ENCODE measurements at regions not wholly inside any gene's neighbourhood (a gene's known extent, or its start where the extent isn't known, plus 50 kb on each side); places are given as distances from the start of the nearest gene placed in this dataset.

DNA sequence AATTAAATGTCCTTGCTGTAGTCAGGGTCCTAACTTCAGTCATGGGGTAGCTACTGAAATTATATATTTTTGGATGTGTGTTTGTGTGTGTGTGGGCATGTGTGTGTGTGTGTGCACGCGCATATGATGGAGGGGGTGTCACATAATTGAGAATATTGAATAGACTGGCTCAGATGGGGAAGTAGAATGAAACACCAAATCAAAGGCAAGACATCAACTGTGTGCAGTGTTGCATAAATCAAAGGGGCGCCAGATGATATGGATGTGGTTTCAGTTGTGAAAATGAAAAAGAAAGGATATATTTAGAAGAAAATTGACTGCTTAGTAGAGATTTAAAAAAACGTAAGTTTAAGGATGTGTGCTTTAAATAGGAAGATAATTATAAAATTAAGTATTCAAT, 144.2 kb upstream of the CEP162 start:
- no peak for DNase-seq
- no peak overlapping the region for H3K4me3 ChIP-seq
- ATAC-seq, result no peak
- intact Hi-C loops (cut with DNase I; ENCODE audit: low total_unique reads) (no loop called here), in situ Hi-C loops (cut with MboI; ENCODE audit: low sequenced_read_pairs in 4 of 4) (no loop called here)
- TF ChIP-seq POLR2A (IDR thresholded peaks at IDR 0.05), result no peak
- TF ChIP-seq, protein P1, sequence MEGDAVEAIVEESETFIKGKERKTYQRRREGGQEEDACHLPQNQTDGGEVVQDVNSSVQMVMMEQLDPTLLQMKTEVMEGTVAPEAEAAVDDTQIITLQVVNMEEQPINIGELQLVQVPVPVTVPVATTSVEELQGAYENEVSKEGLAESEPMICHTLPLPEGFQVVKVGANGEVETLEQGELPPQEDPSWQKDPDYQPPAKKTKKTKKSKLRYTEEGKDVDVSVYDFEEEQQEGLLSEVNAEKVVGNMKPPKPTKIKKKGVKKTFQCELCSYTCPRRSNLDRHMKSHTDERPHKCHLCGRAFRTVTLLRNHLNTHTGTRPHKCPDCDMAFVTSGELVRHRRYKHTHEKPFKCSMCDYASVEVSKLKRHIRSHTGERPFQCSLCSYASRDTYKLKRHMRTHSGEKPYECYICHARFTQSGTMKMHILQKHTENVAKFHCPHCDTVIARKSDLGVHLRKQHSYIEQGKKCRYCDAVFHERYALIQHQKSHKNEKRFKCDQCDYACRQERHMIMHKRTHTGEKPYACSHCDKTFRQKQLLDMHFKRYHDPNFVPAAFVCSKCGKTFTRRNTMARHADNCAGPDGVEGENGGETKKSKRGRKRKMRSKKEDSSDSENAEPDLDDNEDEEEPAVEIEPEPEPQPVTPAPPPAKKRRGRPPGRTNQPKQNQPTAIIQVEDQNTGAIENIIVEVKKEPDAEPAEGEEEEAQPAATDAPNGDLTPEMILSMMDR (IDR thresholded peaks at IDR 0.05 in 4 of 5, conservative IDR thresholded peaks at IDR 0.05 in 1 of 5), result no peak
- no peak overlapping the region for H3K27ac ChIP-seq
- no peaks in the 10 kb centered on the region for H3K27me3 ChIP-seq
- no peaks in the 10 kb centered on the region for H3K9me3 ChIP-seq
- H3K4me1 ChIP-seq, result no peaks in the 10 kb centered on the region
- H3K36me3 ChIP-seq, result no peaks in the 10 kb centered on the region

DNA sequence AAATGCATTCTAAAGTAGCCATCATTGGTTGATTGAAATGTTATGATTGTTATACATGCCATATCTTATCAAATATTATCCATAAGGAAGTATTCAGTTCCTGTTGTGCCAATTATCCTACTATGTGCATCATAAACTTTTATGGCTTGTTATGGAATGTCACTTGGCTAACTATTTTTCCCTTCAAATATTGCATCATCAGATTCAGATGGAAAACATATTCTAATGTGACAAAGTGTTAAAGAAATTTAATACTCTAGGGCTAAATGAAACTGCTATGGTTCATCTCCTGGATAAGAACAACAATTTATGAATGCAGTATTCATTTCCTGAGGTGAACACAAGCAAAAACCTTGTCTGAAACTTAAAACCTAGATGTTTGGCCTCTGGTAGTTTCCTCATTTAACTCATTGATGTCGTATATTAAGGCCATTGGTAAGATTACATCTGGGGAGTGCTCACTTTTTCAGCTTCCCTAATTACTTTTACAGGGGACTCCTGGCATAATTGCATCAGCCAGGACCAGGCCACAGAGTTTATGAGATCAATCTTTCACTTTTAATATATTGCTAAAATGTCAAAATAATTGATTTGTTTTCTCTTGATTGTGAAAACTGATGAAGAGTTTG, 134.9 kb upstream of the CEP162 start:
- no peak for ATAC-seq
- TF ChIP-seq POLR2A (IDR thresholded peaks at IDR 0.05), result no peak
- TF ChIP-seq, protein P1 (IDR thresholded peaks at IDR 0.05 in 4 of 5, conservative IDR thresholded peaks at IDR 0.05 in 1 of 5), result no peak
- Histone ChIP-seq H3K27ac (no peak overlapping the region), H3K36me3 (no peaks in the 10 kb centered on the region), H3K4me3 (no peak overlapping the region), H3K27me3 (no peaks in the 10 kb centered on the region), H3K4me1 (no peaks in the 10 kb centered on the region), H3K9me3 (no peaks in the 10 kb centered on the region)
- no peak for DNase-seq
- intact Hi-C loops (cut with DNase I; ENCODE audit: low total_unique reads), result no loop called here
- in situ Hi-C loops (cut with MboI; ENCODE audit: low sequenced_read_pairs in 4 of 4), result no loop called here

DNA sequence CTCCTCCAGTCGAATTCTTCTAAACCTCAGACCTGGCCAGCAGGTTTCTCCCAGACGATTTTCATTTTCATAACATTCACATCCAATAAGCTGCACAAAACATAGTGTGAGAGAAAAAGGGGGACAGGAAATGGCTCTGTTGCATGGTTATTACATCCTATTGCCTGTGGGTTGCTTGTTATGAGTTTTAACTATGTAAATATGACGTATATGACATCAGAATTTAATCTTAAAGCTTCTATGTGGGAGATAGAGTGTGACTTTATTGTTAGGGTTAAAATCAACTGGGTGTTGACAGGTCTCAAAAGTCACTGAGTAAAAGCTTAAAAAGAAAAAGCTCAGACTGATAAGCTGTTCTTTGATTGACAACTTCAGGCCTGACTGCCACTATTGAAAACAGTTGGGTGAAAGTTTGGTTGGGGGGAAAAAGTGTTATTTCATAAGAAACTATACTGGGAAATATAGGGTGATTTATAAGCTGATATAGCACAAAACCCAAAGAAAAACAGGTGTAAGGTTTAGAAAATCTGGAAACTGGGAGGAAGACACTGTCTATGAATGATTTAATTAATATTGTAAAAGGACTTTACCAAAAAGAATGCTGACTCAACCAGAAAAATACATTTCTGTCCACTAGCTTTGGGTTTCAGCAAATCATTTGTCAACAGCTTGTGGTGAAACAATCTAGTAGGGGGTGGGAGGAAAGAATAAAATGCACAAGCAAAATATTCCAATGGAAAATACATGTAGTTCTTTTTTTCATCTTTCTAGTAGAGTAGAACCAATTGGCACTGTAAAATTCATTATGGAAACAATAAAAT, 134.1 kb upstream of the CEP162 start:
- no peaks in the 10 kb centered on the region for H3K9me3 ChIP-seq
- no peaks in the 10 kb centered on the region for H3K27me3 ChIP-seq
- DNase-seq (no peak), ATAC-seq (no peak)
- no peak overlapping the region for H3K4me3 ChIP-seq
- H3K27ac ChIP-seq, result no peak overlapping the region
- H3K36me3 ChIP-seq, result no peaks in the 10 kb centered on the region
- in situ Hi-C loops (cut with MboI; ENCODE audit: low sequenced_read_pairs in 4 of 4) (no loop called here), intact Hi-C loops (cut with DNase I; ENCODE audit: low total_unique reads) (no loop called here)
- TF ChIP-seq, protein P1 (IDR thresholded peaks at IDR 0.05 in 4 of 5, conservative IDR thresholded peaks at IDR 0.05 in 1 of 5), result no peak
- no peak for TF ChIP-seq POLR2A (IDR thresholded peaks at IDR 0.05)
- no peaks in the 10 kb centered on the region for H3K4me1 ChIP-seq

DNA sequence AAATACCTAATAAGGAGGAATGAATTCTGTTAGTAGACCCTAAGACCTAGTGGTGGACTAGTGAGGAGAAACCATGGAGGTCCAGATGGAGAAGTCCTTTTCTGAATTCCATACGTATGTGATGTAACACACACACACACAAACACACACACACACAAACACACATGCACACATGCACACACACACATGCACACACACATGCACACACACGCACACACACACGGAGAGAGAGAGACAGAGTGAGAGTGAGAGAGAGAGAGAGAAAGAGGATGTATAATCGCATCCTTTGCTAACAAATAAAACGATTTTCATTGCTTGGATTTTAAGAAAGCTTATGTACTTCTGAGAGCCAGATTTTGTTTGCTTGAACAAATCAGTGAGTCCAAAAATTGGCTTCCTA, 132.6 kb upstream of the CEP162 start:
- H3K4me1 ChIP-seq, result no peaks in the 10 kb centered on the region
- DNase-seq, result no peak
- H3K36me3 ChIP-seq, result no peaks in the 10 kb centered on the region
- in situ Hi-C loops (cut with MboI; ENCODE audit: low sequenced_read_pairs in 4 of 4), result no loop called here
- TF ChIP-seq, protein P1 (IDR thresholded peaks at IDR 0.05 in 4 of 5, conservative IDR thresholded peaks at IDR 0.05 in 1 of 5), result no peak
- no peak for TF ChIP-seq POLR2A (IDR thresholded peaks at IDR 0.05)
- ATAC-seq, result no peak
- H3K9me3 ChIP-seq, result no peaks in the 10 kb centered on the region
- no peak overlapping the region for H3K27ac ChIP-seq
- H3K4me3 ChIP-seq, result no peak overlapping the region
- intact Hi-C loops (cut with DNase I; ENCODE audit: low total_unique reads), result no loop called here
- H3K27me3 ChIP-seq, result no peaks in the 10 kb centered on the region
